Left cardiac atrium (tissue), 4 donors: ENCODE measurements at regions not wholly inside any gene's neighbourhood (a gene's known extent, or its start where the extent isn't known, plus 50 kb on each side); places are given as distances from the start of the nearest gene placed in this dataset.
A peak's percentile ranks its signal among the peaks of the same experiment; 100 is the strongest.

Source experiments
- ATAC-seq, 2 donors: fragments of 200-7000 bp; cut with Tn5 transposase; one replicate each; pipeline ENCODE4 v1.9.1; 2020; ENCODE audit warnings: mild to moderate bottlenecking in 2 of 2, moderate library complexity in 2 of 2
- DNase-seq: peaks from one replicate; pipeline ENCODE4 v3.0.0-alpha.2; 2020
- intact Hi-C, 2 donors: fragments of 100-400 bp; cut with DNase I; formaldehyde crosslinking; loops; one replicate each; pipeline versions ENCODE4 v1.14.1 to v1.15.1; 2022 to 2023
- donor health status: DM: no; HTN: yes; CAD: no.
- donor health status: DM: no; HTN: yes; CAD: no; lungs with severe emphysema.
- donor health status: DM: yes; HTN: yes; CAD: no.
- donor health status: Dilated cardiomyopathy.

GRCh38 chr6:148087659-148088058 is 255.0 kb upstream of the SASH1 start:
- intact Hi-C loops: no loop called here
- no peak for DNase-seq
- no peak for ATAC-seq

GRCh38 chr6:148090326-148090725 is 252.3 kb upstream of the SASH1 start:
- no peak for ATAC-seq
- intact Hi-C loops: no loop called here
- DNase-seq: no peak

DNA sequence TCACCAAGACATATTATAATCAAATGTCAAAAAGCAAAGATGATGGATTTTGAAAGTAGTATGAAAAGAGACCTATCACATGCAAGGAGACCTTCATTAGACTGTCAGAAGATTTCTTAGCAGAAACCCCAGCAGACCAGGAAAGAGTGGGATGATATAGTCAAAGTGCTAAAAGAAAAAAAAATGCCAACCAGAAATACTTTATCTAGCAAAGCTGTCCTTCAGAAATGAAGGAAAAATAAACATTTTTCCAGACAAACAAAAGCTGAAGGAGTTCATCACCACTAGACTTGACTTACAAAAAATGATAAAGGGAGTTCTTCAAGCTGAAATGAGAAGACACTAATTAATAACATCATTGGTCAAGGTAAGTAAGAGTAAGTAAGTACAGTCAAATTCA is 251.2 kb upstream of the SASH1 start:
- DNase-seq: no peak
- no peak for ATAC-seq
- intact Hi-C loops: no loop called here

GRCh38 chr6:148103436-148103835 is 239.2 kb upstream of the SASH1 start:
- ATAC-seq: no peak

DNA sequence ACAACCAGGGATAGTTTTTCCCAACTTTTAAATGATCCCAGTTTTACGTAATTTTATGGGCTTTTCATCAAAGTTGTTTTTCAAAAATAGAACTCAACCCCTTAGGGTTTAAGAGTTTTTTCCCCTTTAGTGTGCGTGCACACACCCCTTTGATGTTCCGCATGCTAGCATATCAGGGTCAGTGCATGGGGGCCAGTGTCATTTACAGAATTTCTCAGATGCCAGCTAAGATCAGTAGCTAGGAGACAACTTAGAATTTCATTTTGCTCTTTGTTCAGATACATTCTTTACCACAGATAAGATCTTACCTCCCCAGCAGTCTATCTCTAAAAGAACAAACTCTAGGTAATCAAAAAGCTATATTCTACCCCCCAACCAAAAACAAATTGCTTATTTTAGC is 238.5 kb upstream of the SASH1 start:
- ATAC-seq (no peak), DNase-seq (no peak)
- intact Hi-C loops: no loop called here

More at GRCh38 chr6:148103436-148103835, 239.2 kb upstream of the SASH1 start:
- intact Hi-C loops: no loop called here
- no peak for DNase-seq

DNA sequence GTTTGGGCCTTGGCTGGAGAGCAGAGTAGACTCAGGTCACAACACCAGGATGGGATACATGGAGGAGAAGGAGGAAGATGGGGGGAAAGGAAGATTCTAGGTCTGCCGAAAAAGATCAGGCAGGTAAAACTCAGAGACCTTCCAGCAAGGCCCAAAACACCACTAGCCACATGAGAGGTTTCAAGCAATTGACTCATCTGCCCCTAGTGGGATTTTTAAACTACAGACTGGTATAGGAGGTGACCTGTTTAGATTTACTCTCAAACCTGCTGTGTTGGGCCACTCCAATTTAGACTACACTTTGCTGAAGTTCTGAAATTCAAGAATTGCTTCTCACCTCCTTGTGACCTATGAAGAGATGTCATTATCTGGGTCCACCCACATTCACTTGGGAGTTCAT is 236.9 kb upstream of the SASH1 start:
- intact Hi-C loops: no loop called here
- DNase-seq: no peak
- ATAC-seq: no peak

DNA sequence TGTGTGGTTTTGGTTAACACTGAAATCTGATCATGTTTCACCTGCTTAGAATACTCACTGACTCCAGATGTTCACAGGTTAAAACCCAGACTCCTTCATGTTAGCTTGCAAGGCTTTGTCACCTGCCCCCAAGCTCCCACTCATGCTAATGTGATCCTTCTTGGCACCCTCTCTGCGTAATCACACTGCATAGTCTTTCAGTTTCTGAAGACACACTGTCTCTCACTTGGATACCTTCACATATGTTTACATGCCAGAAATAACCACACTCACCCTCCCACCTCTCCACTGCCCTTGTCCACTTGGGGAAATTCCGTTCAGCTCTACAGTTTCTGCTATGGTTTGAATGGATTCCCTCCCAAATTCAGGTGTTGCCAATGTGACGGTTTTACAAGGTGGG is 234.7 kb upstream of the SASH1 start:
- DNase-seq (no peak), ATAC-seq (no peak)
- intact Hi-C loops: no loop called here

- intact Hi-C loops: no loop called here
- no peak for DNase-seq
- no peak for ATAC-seq
Measured at GRCh38 chr6:148109732-148110131, 232.9 kb upstream of the SASH1 start.

- intact Hi-C loops: no loop called here
- ATAC-seq (no peak), DNase-seq (no peak)
Measured at GRCh38 chr6:148110925-148111324, 231.7 kb upstream of the SASH1 start.

GRCh38 chr6:148112851-148113319 is 229.8 kb upstream of the SASH1 start:
- ATAC-seq (no peak), DNase-seq (no peak)
- intact Hi-C loops: no loop called here

- intact Hi-C loops: no loop called here
- DNase-seq: no peak
- ATAC-seq: no peak
Measured at GRCh38 chr6:148116001-148116400, 226.6 kb upstream of the SASH1 start.

DNA sequence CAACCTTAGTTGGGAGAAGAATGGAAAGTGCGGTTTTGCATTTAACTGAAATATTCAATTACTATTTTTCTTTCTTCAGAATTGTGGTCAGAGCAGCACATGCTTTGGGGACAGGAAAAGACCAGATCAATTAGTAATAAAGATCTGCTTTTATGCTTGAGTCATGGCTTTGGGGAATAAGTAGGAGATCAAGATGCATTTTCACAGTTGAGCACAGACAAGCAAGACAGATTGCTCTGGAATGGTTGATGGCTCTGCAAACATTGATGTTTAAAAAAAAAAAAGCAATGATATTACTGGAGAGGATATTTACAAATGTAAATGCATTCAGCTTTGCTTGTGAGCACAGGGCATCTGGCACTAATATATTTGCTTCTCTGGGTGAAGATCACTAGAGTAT is 224.4 kb upstream of the SASH1 start:
- no peak for DNase-seq
- no peak for ATAC-seq
- intact Hi-C loops: no loop called here

GRCh38 chr6:148128014-148128730 is 214.5 kb upstream of the SASH1 start:
- DNase-seq: no peak
- peak in 1 of 2 donors; percentile 43 for ATAC-seq

GRCh38 chr6:148134592-148134991 is 208.0 kb upstream of the SASH1 start:
- DNase-seq (no peak), ATAC-seq (no peak)
- intact Hi-C loops: no loop called here

More at GRCh38 chr6:148128014-148128730, 214.5 kb upstream of the SASH1 start:
- intact Hi-C loops: no loop called here

- intact Hi-C loops: no loop called here
- no peak for DNase-seq
- ATAC-seq: no peak
Measured at GRCh38 chr6:148136586-148136985, 206.1 kb upstream of the SASH1 start.

- intact Hi-C loops: no loop called here
- DNase-seq (no peak), ATAC-seq (no peak)
Measured at GRCh38 chr6:148137652-148138051, 205.0 kb upstream of the SASH1 start.

- intact Hi-C loops: no loop called here
Measured at GRCh38 chr6:148138573-148138972, 204.1 kb upstream of the SASH1 start.

DNA sequence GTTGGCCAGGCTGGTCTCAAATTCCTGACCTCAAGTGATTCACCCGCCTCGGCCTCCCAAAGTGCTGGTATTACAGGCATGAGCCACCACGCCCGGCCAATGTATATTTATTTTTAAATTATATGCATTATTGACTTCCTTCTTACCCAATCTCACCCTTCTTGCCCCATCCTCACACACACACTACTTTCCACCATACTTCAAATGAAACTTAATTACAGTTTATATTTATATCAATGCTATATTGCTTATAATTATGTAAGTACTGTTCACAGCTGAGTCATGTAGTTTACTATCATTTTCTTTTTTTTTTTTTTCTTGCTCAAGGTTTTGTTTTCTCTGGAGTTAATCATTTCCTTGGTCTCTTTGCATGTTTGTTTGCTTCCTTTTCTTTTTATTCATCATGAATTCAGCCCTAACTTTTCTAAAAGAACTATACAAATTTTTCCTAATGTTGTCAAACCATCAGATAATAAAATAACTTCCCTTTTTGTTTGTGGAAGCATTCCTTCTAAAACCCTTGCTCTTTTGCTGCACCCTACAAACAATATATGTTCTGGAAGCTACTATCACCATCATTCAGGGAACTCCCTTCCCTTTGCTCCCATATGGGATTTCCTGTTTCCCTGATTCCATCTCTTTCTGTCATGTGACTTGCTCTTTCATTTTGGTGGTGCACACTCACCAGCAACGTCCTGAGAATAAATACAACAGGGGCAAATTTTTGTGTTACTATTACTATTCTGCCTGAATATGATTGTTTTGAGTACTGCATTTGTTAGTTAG is 201.7 kb upstream of the SASH1 start:
- intact Hi-C loops: loop anchor here in 1 of 2 donors (10.0 kb wide), 1 partner anchor 746 kb away; no protein-coding TSS in a partner anchor
- no peak for ATAC-seq
- no peak for DNase-seq

More at GRCh38 chr6:148138573-148138972, 204.1 kb upstream of the SASH1 start:
- ATAC-seq (no peak), DNase-seq (no peak)

DNA sequence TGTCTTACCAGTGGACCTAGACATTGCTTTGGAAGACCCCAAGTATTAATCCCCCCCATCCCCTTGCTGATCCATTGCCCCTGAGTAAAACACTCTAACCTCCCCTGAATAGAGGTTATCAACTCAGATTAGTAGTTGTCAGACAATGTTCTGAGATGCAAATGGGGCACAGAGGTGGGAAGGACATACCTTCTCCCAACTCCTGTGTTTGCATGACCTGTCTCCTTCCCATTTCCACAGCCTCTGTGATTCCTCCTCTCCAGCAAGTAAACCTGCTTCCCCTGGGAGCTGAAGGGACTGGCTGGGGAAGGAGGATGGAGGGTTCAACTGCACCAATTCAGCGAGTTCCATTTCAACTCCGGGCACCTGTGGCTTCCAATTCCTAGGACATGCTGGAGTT is 199.8 kb upstream of the SASH1 start:
- intact Hi-C loops: loop anchor here in 1 of 2 donors (10.0 kb wide), 1 partner anchor 748 kb away; no protein-coding TSS in a partner anchor
- no peak for ATAC-seq
- no peak for DNase-seq

DNA sequence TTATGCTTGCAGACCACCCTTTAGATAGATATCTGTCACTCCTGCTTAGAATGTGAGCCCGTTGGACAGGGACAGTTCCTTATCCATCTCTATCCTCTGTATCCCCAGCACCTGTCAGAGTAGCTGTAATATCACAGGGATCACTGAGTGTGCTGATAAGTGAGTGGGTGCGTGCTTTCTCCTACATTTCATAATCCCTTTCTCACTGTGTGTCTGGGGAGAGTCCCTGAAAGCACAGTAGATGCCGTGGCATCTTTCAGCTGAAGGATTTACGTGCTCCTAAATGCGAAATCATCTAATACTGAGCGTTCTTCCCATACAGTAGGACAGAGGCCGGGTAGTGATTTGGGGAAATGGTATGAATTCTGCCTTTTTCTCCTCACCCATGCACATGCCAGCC is 198.9 kb upstream of the SASH1 start:
- ATAC-seq (no peak), DNase-seq (no peak)
- intact Hi-C loops: loop anchor here in 1 of 2 donors (10.0 kb wide), 1 partner anchor 749 kb away; no protein-coding TSS in a partner anchor
